ENCODE measurements at regions not wholly inside any gene's neighbourhood (a gene's known extent, or its start where the extent isn't known, plus 50 kb on each side); places are given as distances from the start of the nearest gene placed in this dataset.

- TF ChIP-seq POLR2A (IDR thresholded peaks at IDR 0.05), result no peak
- TF ChIP-seq EP300 (IDR thresholded peaks at IDR 0.05), result no peak
- no peak for TF ChIP-seq CTCF (IDR thresholded peaks at IDR 0.05)
- TF ChIP-seq POLR2AphosphoS5 (IDR thresholded peaks at IDR 0.05), result no peak
Measured at GRCh38 chr2:10183146-10183675, 60.7 kb downstream of the RRM2 start.
